Hepatocyte (in vitro differentiated cells): ENCODE measurements at regions not wholly inside any gene's neighbourhood (a gene's known extent, or its start where the extent isn't known, plus 50 kb on each side); places are given as distances from the start of the nearest gene placed in this dataset.

Experiments used
- CTCF ChIP-seq: fragments of 200-600 bp; sonication (generic); IDR thresholded peaks from 2 replicates; pipeline ENCODE4 v1.5.1; 2016; ENCODE audit warnings: antibody characterized with exemption, mild to moderate bottlenecking; ENCODE audit not compliant: poor library complexity
- EZH2 ChIP-seq: fragments of 200-600 bp; sonication (generic); IDR thresholded peaks from 2 replicates; pipeline ENCODE4 v1.6.1; 2016; ENCODE audit warnings: antibody characterized with exemption, mild to moderate bottlenecking, borderline replicate concordance

- no peak for TF ChIP-seq CTCF
- no peak for TF ChIP-seq EZH2
Observed at GRCh38 chr20:60934724-60935123, 317.3 kb upstream of the CDH4 start.
